ENCODE measurements at regions not wholly inside any gene's neighbourhood (a gene's known extent, or its start where the extent isn't known, plus 50 kb on each side); places are given as distances from the start of the nearest gene placed in this dataset.

GRCh38 chr7:52146871-52147634, 830.4 kb upstream of the COBL start:
- Histone ChIP-seq H3K4me1 (no peaks in the 10 kb centered on the region), H3K4me3 (no peak overlapping the region), H3K9ac (no peak overlapping the region), H4K20me1 (no peaks in the 10 kb centered on the region), H3K9me3 (replicated peaks in 1 of 11) (no peaks in the 10 kb centered on the region), H3K27ac (no peak overlapping the region), H3K27me3 (no peaks in the 10 kb centered on the region), H3K4me2 (no peak overlapping the region), H3K36me3 (no peaks in the 10 kb centered on the region)
- no peak for TF ChIP-seq Cebpa-rat (IDR thresholded peaks at IDR 0.05)

GRCh38 chr7:52143219-52143618, 826.6 kb upstream of the COBL start:
- H3K4me3 ChIP-seq: no peak overlapping the region
- TF ChIP-seq Cebpa-rat (IDR thresholded peaks at IDR 0.05): no peak

GRCh38 chr7:52140851-52141250, 824.2 kb upstream of the COBL start:
- peaks cover 0 to 14% (median 7%) of the 10 kb centered on the region in 11 experiments; a peak in 9 of 22 replicates for H3K9me3 ChIP-seq (replicated peaks in 1 of 11)
- no peak overlapping the region for H3K9ac ChIP-seq
- no peak overlapping the region for H3K4me2 ChIP-seq
- H3K4me1 ChIP-seq: no peaks in the 10 kb centered on the region
- H3K27me3 ChIP-seq: no peaks in the 10 kb centered on the region
- TF ChIP-seq Cebpa-rat (IDR thresholded peaks at IDR 0.05): no peak
- H3K27ac ChIP-seq: no peak overlapping the region
- H3K36me3 ChIP-seq: no peaks in the 10 kb centered on the region
- no peak overlapping the region for H3K4me3 ChIP-seq
- H4K20me1 ChIP-seq: no peaks in the 10 kb centered on the region

More at GRCh38 chr7:52143219-52143618, 826.6 kb upstream of the COBL start:
- no peaks in the 10 kb centered on the region for H4K20me1 ChIP-seq
- no peak overlapping the region for H3K27ac ChIP-seq
- no peaks in the 10 kb centered on the region for H3K4me1 ChIP-seq
- H3K9me3 ChIP-seq (replicated peaks in 1 of 11): peaks cover 0 to 12% (median 7%) of the 10 kb centered on the region in 11 experiments; a peak in 9 of 22 replicates
- H3K36me3 ChIP-seq: no peaks in the 10 kb centered on the region
- H3K4me2 ChIP-seq: no peak overlapping the region
- no peak overlapping the region for H3K9ac ChIP-seq
- no peaks in the 10 kb centered on the region for H3K27me3 ChIP-seq

- TF ChIP-seq Cebpa-rat (IDR thresholded peaks at IDR 0.05): no peak
- H4K20me1 ChIP-seq: no peaks in the 10 kb centered on the region
These were observed 818.8 kb upstream of the COBL start for GRCh38 chr7:52135403-52135802.

GRCh38 chr7:52129278-52129677, 812.7 kb upstream of the COBL start:
- Histone ChIP-seq H3K27ac (no peak overlapping the region), H3K9ac (no peak overlapping the region), H3K4me1 (no peaks in the 10 kb centered on the region), H3K4me2 (no peak overlapping the region), H3K27me3 (no peaks in the 10 kb centered on the region), H3K36me3 (no peaks in the 10 kb centered on the region), H4K20me1 (no peaks in the 10 kb centered on the region), H3K9me3 (replicated peaks in 1 of 11) (no peaks in the 10 kb centered on the region), H3K4me3 (no peak overlapping the region)
- TF ChIP-seq Cebpa-rat (IDR thresholded peaks at IDR 0.05): no peak

More at GRCh38 chr7:52135403-52135802, 818.8 kb upstream of the COBL start:
- H3K27me3 ChIP-seq: no peaks in the 10 kb centered on the region
- no peak overlapping the region for H3K27ac ChIP-seq
- H3K4me2 ChIP-seq: no peak overlapping the region
- H3K9me3 ChIP-seq (replicated peaks in 1 of 11): peaks cover 0 to 21% (median 7%) of the 10 kb centered on the region in 11 experiments; a peak in 10 of 22 replicates
- no peak overlapping the region for H3K4me3 ChIP-seq
- H3K4me1 ChIP-seq: no peaks in the 10 kb centered on the region
- no peak overlapping the region for H3K9ac ChIP-seq
- no peaks in the 10 kb centered on the region for H3K36me3 ChIP-seq

- no peak for TF ChIP-seq Cebpa-rat (IDR thresholded peaks at IDR 0.05)
- Histone ChIP-seq H3K4me1 (no peaks in the 10 kb centered on the region), H3K27ac (no peak overlapping the region), H4K20me1 (no peaks in the 10 kb centered on the region), H3K27me3 (no peaks in the 10 kb centered on the region), H3K9ac (no peak overlapping the region), H3K9me3 (replicated peaks in 1 of 11) (no peaks in the 10 kb centered on the region), H3K36me3 (no peaks in the 10 kb centered on the region), H3K4me2 (no peak overlapping the region), H3K4me3 (no peak overlapping the region)
These were observed 804.3 kb upstream of the COBL start for GRCh38 chr7:52120912-52121311.

GRCh38 chr7:52119537-52119936, 802.9 kb upstream of the COBL start:
- H4K20me1 ChIP-seq: no peaks in the 10 kb centered on the region
- H3K27me3 ChIP-seq: no peaks in the 10 kb centered on the region
- no peaks in the 10 kb centered on the region for H3K36me3 ChIP-seq
- H3K9me3 ChIP-seq (replicated peaks in 1 of 11): no peaks in the 10 kb centered on the region
- H3K4me1 ChIP-seq: no peaks in the 10 kb centered on the region
- no peak overlapping the region for H3K27ac ChIP-seq
- no peak overlapping the region for H3K4me3 ChIP-seq
- TF ChIP-seq Cebpa-rat (IDR thresholded peaks at IDR 0.05): no peak
- no peak overlapping the region for H3K9ac ChIP-seq
- no peak overlapping the region for H3K4me2 ChIP-seq

- Histone ChIP-seq H3K27me3 (no peaks in the 10 kb centered on the region), H4K20me1 (no peaks in the 10 kb centered on the region), H3K4me3 (no peak overlapping the region), H3K4me1 (no peaks in the 10 kb centered on the region), H3K9ac (no peak overlapping the region), H3K9me3 (replicated peaks in 1 of 11) (no peaks in the 10 kb centered on the region), H3K27ac (no peak overlapping the region), H3K4me2 (no peak overlapping the region), H3K36me3 (no peaks in the 10 kb centered on the region)
- no peak for TF ChIP-seq Cebpa-rat (IDR thresholded peaks at IDR 0.05)
These were observed 797.9 kb upstream of the COBL start for GRCh38 chr7:52114509-52114908.

GRCh38 chr7:52114056-52114455, 797.4 kb upstream of the COBL start:
- Histone ChIP-seq H3K27me3 (no peaks in the 10 kb centered on the region), H3K9me3 (replicated peaks in 1 of 11) (no peaks in the 10 kb centered on the region), H4K20me1 (no peaks in the 10 kb centered on the region), H3K4me1 (no peaks in the 10 kb centered on the region), H3K4me3 (no peak overlapping the region), H3K27ac (no peak overlapping the region), H3K9ac (no peak overlapping the region), H3K4me2 (no peak overlapping the region), H3K36me3 (no peaks in the 10 kb centered on the region)
- TF ChIP-seq Cebpa-rat (IDR thresholded peaks at IDR 0.05): no peak

- H3K27ac ChIP-seq: no peak overlapping the region
- no peaks in the 10 kb centered on the region for H3K4me1 ChIP-seq
- no peaks in the 10 kb centered on the region for H3K27me3 ChIP-seq
- no peaks in the 10 kb centered on the region for H3K36me3 ChIP-seq
- H3K9me3 ChIP-seq (replicated peaks in 1 of 11): no peaks in the 10 kb centered on the region
- H3K4me2 ChIP-seq: no peak overlapping the region
- no peaks in the 10 kb centered on the region for H4K20me1 ChIP-seq
- no peak overlapping the region for H3K9ac ChIP-seq
- no peak for TF ChIP-seq Cebpa-rat (IDR thresholded peaks at IDR 0.05)
- H3K4me3 ChIP-seq: no peak overlapping the region
These were observed 790.7 kb upstream of the COBL start for GRCh38 chr7:52107355-52107754.

Measured in BLaER1 treated with 17β-estradiol and CSF1 and Interleukin-3, amounts not matched to agents 10 nM and 100 nM (cell line).